Stimulated activated CD4-positive, alpha-beta T cell treated with anti-CD3 and anti-CD28 coated beads, Interleukin-4, amount 100 ng/mL, for 24 hours (primary cell): ENCODE measurements at regions not wholly inside any gene's neighbourhood (a gene's known extent, or its start where the extent isn't known, plus 50 kb on each side); places are given as distances from the start of the nearest gene placed in this dataset.

Experiments
- DNase-seq: peaks from one replicate; pipeline ENCODE4 v3.0.0-alpha.2; 2020

GRCh38 chr16:86919578-86920305 is 341.4 kb downstream of the FOXL1 start:
- no peak for DNase-seq

DNA sequence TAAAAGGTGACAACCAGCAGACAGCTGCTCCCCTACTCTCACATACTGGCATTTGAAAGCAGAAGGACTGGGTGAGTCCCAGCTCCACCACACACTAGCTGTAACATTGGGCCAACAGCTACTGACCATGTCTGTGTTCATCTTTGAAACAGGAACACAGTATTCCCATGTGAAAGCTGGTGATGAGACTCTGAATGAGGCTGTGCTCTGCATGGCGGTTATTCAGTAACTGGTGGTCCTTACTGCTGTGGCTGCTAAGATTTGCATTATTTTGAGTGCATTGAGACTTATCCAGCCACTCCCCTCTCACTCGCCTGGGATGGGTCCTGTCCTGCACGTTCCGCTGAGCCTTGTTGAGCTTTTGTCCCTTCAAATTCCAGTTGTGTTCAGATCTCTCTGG is 342.9 kb downstream of the FOXL1 start:
- DNase-seq, result no peak

- no peak for DNase-seq
These were observed 344.0 kb downstream of the FOXL1 start for GRCh38 chr16:86922311-86922710.

DNA sequence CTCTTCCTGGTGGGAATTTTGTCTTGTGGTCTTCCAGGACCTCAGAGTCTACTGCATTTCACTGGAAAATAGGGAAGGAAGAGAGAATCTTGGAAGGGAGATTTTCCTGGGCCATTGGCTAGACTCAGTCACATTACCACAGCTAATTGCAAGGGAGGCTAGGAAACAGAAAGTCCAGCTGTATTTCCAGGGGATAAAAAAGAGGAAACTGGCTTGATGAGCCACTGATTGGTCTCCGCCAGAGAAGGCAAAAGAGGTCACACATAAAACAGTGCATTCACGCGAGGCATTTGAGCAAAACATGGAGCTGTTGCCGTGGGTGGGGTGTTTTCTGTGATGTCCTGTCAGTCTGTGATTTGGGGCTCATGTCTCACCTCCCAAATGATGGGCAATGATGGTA is 345.3 kb downstream of the FOXL1 start:
- no peak for DNase-seq

- DNase-seq, result no peak
These were observed 346.2 kb downstream of the FOXL1 start for GRCh38 chr16:86924537-86924936.

DNA sequence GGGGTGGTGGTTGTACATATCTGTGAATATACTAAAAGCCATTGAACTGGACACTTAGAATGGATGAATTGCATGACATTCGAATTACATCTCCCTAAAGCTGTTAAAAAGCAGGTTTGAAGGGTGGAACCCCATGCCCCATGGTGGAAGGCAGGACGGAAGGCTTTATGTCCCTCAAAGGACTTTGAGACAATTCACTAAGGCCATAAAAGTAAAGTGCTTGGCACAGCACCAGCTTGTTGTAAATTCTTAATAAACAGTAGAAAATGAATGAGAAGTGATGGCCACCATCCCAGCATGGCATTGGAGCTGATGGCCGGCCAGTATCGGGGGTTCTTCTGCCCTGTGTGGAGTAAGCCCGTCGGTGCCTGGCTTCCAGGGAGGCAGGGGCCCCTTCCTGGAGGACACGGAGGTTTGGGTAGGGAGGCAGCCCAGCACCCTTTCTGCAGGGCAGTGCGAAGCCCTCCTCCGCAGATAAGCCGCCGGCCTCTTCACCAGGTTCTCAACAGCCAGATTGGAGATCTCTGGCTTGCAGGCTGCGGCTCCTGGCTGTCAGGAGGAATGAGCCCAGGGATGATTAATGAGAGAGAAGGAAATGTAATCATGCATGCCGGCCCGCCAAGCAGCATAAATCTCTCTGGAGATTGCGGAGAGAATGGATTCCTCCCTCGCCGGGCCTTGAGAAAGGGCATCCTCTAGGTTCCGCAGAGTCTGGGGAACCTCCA is 346.9 kb downstream of the FOXL1 start:
- no peak for DNase-seq

DNA sequence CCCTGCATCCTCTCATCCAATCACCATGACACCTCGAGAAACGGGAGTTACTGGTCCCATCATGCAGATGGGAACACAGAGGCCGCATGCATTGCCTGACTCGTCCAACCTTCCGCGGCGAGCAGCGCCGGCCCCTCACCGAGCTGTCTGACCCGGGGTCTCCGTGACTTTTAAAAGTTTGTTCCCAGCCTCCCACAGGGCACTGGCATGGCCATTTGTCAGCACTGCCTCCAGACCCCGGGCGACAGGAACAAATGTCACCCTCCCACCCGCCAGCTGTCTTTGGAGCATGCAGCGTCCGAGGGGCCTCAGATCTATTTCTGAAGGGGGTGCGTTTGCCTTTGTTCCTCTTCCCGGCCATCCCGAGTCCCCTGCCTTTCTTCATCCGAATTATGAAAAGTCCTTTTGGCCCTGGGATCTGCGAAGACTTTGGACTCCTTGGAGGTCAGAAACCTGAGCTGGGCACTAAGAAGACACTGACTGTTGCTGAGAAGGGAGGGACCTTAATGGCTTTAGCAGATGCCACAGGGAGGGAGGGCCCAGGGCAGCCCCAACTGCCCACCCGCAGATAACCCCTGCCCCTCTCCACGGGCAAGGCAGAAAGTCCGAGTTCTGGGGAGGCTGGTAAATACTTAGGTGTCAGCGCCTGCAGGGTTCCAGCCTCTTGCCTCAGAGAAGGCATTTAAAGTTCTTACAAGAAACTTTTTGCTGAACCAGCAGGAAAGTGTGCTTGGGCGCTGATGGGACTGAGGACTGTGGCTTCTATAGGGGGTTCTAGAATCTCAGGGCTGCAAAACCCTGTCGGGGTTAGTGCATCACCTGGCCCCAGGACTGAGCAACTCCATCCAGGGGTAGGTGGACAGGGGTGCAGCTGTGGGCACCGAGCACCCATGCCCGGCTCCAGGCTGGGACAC is 348.1 kb downstream of the FOXL1 start:
- no peak for DNase-seq

- DNase-seq, result no peak
These were observed 349.4 kb downstream of the FOXL1 start for GRCh38 chr16:86927699-86928098.

DNA sequence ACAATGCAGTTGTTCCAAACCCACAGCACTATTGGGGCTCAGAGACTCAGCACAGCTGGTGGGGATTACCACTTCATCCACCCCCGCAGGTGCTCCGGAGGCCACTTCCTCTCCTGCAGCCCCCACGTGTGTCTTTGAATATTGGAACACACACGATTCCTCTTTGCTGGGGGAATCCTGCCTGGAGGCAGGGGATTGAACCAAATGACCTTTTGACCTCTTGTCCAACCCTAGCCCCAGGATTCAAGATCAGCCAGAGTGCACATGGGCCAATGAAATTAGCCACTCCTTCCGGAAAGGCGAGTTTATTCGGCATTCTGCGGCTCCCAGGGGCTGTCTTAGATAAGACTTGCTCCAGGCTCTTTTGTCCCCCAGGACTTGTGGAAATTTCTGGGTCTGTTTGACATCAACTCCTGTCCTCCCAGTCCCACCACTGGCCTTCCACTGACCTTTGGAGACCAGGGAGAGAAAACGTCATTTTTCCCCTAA is 350.2 kb downstream of the FOXL1 start:
- DNase-seq, result no peak

DNA sequence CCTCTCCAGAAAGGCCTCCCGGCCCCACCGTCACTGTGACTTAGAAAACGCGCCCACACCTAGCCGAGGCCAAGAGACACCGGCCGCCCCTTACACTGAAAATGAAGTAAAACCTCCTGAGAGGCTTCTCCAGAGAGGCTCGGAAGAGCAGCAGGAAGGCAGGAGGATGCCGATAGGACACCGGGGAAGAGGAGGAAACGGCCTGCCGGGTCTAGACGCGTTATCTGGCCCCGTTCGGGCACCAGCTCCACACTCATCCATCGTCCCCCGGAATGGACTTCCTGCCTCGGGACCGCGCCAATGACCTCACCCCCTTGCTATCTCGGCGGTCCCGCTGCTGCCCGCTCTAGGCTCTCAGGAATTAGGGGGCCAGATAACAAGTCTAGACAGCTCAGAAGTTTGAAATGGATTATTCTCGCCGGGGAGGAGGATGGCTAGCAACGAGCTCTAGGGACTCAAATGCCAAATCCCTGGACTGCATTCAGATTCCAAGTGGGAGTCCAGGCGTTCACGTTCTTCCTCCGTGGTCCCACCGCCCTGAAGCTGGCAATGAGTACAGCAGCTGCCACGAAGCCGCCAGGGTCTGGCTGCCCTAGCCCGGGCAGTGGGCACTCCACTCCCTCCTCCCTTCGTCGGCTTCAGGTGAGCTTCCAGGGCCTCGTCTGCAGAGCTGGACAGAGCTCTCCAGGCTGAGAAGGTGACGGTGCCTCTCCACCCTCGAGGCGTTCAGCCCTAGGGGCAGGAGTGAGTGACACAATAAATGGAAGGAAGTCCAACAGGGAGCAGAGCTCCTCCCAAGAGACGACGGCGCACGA is 350.9 kb downstream of the FOXL1 start:
- no peak for DNase-seq

- no peak for DNase-seq
These were observed 351.7 kb downstream of the FOXL1 start for GRCh38 chr16:86930001-86930400.

DNA sequence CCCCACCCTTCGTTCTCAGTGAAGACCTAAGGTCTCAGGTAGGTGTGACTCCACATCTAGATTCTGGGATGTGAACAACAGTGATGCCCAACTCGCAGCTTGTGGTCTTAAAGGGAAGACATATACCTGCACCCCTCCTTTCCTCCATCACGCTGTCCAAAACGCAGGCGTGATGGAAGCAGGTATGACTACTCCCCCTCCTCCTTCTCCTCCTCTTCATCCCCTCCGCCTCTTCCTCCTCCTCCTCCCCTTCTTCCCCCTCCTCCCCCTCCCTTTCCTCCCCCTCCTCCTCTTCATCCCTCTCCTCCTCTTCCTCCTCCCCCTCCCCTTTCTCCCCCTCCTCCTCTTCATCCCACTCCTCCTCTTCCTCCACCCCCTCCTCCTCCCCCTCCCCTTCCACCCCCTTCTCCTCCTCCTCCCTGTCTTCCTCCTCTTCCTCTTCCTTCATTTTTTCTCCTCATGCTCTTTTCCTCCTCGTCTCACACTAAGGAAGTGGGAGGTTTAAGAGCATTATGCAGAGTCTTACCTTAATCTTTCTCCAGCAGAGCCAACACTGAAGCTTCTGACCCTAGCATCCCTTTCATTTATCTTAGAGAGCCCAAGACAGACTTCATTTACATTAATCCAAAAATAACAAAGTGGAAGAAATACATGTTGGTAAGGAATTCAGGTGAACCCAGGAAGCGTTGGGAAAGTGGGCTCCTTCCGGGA is 352.5 kb downstream of the FOXL1 start:
- no peak for DNase-seq

DNA sequence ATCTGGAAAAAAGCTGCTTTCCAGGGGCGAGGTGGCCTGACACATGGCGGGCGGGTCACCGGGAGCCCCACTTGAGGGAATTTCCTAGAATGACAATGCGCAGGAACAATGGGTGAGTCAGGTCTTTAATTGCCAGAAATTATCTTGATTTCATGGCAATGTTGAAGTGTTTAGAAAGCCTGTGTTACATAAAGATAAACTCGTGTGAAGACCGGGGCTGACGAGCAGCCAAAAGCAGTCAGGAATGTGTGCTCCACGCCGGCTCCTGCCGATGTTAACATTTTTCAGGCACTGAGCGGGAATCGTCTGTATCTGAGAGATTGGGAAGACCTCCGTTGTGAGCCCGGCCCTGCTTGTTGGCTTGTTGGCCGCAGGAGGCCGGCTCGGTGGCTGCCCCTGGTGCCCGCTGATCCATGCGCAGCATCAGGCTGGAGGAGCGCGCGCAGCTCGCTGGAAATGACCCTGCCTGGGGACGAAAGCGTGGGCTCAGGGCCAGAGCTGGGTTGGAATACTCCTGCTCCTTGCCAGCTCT is 353.1 kb downstream of the FOXL1 start:
- no peak for DNase-seq

GRCh38 chr16:86932130-86932982 is 354.0 kb downstream of the FOXL1 start:
- DNase-seq, result no peak

DNA sequence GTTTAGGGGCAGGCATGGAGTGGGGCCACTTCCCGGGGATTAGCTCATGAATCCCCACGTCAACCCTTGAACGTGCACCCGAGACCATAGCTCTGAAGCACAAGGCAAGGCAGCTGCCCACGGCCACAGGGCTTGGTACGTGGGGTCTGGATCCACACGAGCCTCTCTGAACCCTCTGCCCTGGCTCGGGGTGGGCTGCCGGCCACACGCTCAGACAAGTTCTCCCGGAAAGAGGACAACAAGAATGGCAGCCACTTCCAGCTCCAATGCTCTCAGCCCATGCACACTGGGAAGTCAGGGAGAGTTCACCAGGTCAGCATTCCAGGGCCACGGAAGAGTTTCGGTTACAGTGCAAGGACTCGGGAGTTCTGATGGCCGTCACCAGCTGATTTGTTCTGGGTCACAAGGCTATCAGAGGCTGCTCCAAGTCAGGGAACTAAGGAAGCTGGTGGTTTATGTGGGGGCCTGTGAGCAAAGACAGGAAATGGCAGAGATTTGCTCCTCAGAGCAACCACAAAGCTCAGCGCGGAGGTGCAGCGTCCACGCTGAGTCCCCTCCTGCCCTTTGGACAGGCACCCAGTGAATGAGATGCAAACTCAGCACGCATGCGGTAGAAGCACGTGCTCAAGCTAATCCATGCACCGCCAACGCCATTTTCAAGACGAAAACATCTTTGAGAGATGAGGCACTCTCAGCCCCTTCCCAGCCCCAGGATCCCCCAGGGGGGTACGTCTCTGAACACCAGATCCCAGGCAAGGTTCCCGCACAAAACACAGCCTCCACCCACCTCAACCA is 356.4 kb downstream of the FOXL1 start:
- DNase-seq, result no peak

DNA sequence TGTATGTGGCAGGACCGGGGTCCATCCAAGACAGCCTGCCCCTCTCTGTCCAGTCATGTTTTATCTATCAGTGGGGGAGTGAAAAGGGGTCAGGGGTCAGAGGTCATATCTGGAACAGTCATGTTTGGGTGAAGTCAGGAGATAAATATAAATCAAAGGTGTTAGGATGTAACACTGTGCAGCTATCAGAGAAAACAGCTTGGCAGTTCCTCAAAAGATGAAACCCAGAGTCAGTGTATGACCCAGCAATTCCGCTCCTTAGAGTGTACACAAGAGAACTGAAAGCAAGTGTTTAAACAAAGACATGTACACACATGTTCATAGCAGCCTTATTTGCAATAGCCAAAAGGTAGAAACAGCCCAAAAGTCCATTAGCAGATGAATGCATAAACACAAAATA is 361.3 kb downstream of the FOXL1 start:
- no peak for DNase-seq

DNA sequence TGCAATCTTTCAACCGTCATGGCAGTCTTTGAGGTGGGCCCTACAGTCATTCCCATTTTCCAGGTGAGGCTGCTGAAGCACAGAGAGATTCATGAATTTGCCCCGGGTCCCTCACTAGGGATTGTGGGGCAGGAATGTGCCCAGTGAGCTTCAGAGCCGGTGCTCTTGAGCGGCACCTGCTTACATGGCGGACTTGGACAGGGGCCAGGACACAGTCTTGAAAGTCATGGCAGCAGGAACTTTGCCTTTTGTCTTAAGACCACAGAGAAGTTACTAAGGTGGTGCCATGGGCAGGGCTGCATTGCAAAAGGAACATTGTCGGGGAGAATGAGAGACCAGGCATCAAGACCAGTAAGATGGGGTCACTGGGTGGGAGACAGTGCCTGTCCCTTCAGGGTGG is 363.4 kb downstream of the FOXL1 start:
- DNase-seq, result no peak

- DNase-seq, result no peak
These were observed 364.1 kb downstream of the FOXL1 start for GRCh38 chr16:86942151-86943051.
